DOHH2 (cell line): ENCODE measurements at regions not wholly inside any gene's neighbourhood (a gene's known extent, or its start where the extent isn't known, plus 50 kb on each side); places are given as distances from the start of the nearest gene placed in this dataset.

ENCODE experiments used
- H3F3A ChIP-seq: fragments of 200-600 bp; sonication (generic), shearing (Covaris generic); 2 replicates; pipeline ENCODE4 v1.6.0; 2016; ENCODE audit warnings: antibody characterized with exemption, mild to moderate bottlenecking; ENCODE audit not compliant: control insufficient read depth, insufficient read depth
- H3K27ac ChIP-seq: fragments of 200-600 bp; sonication (generic); 2 replicates; pipeline ENCODE4 v1.5.1; 2014; ENCODE audit warnings: low read depth, mild to moderate bottlenecking, low read length, moderate library complexity
- H3K27me3 ChIP-seq: fragments of 200-600 bp; sonication (generic); 2 replicates; pipeline ENCODE4 v1.6.1; 2014; ENCODE audit warnings: mild to moderate bottlenecking, low read length, mixed read lengths; ENCODE audit not compliant: control insufficient read depth
- H3K36me3 ChIP-seq: fragments of 200-600 bp; sonication (generic); 2 replicates; pipeline ENCODE4 v1.6.1; 2014; ENCODE audit warnings: mild to moderate bottlenecking, low read length, moderate library complexity, mixed read lengths; ENCODE audit not compliant: control insufficient read depth
- H3K4me1 ChIP-seq: fragments of 200-600 bp; sonication (generic); 2 replicates; pipeline ENCODE4 v1.6.1; 2014; ENCODE audit warnings: mild to moderate bottlenecking, low read length, mixed read lengths; ENCODE audit not compliant: control insufficient read depth
- H3K4me2 ChIP-seq: fragments of 200-600 bp; sonication (generic); 2 replicates; pipeline ENCODE4 v1.6.0; 2014; ENCODE audit warnings: mild to moderate bottlenecking, low read length, moderate library complexity
- H3K4me3 ChIP-seq: fragments of 200-600 bp; sonication (generic); 2 replicates; pipeline ENCODE4 v1.5.1; 2014; ENCODE audit warnings: mild to moderate bottlenecking, low read length, mixed read lengths
- H3K79me2 ChIP-seq: fragments of 200-600 bp; sonication (generic); 2 replicates; pipeline ENCODE4 v1.6.1; 2014; ENCODE audit warnings: mild to moderate bottlenecking, low read length, mixed read lengths; ENCODE audit not compliant: control insufficient read depth
- H3K9me2 ChIP-seq: fragments of 200-600 bp; sonication (generic); replicated peaks from 2 replicates; pipeline ENCODE4 v1.6.1; 2014; ENCODE audit warnings: mild to moderate bottlenecking, low read length, mixed read lengths; ENCODE audit not compliant: control insufficient read depth
- H3K9me3 ChIP-seq: fragments of 200-600 bp; sonication (generic); 2 replicates; pipeline ENCODE4 v1.6.1; 2014; ENCODE audit warnings: antibody characterized with exemption, low read length, mixed read lengths; ENCODE audit not compliant: control insufficient read depth, insufficient read depth
- H4K20me1 ChIP-seq: fragments of 200-600 bp; sonication (generic); 2 replicates; pipeline ENCODE4 v1.6.0; 2014; ENCODE audit warnings: low read depth, mild to moderate bottlenecking, antibody characterized with exemption, low read length, moderate library complexity; ENCODE audit not compliant: control insufficient read depth, insufficient read depth
- CTCF ChIP-seq: fragments of 200-600 bp; sonication (generic); IDR thresholded peaks from one replicate; pipeline ENCODE4 v1.5.1; 2014; ENCODE audit warnings: antibody characterized with exemption, mild to moderate bottlenecking, low read depth, low read length; ENCODE audit not compliant: poor library complexity, severe bottlenecking
- EZH2phosphoT487 ChIP-seq: fragments of 200-600 bp; sonication (generic); IDR thresholded peaks from 2 replicates; pipeline ENCODE4 v1.6.1; 2017; ENCODE audit warnings: borderline replicate concordance, mild to moderate bottlenecking, antibody characterized with exemption, low read length, moderate library complexity, mixed read lengths

- no peaks in the 10 kb centered on the region for H3K79me2 ChIP-seq
- H3K9me2 ChIP-seq = no peaks in the 10 kb centered on the region
- H3K27ac ChIP-seq = no peak overlapping the region
- H3K4me1 ChIP-seq = no peaks in the 10 kb centered on the region
- H3K27me3 ChIP-seq = no peaks in the 10 kb centered on the region
- no peaks in the 10 kb centered on the region for H3K36me3 ChIP-seq
- H3K4me2 ChIP-seq = no peak overlapping the region
- H3K9me3 ChIP-seq = no peaks in the 10 kb centered on the region
- no peaks in the 10 kb centered on the region for H4K20me1 ChIP-seq
- TF ChIP-seq CTCF (no peak), EZH2phosphoT487 (no peak)
- H3F3A ChIP-seq = no peaks in the 10 kb centered on the region
- H3K4me3 ChIP-seq = no peak overlapping the region
These were observed 1044.5 kb upstream of the POU3F3 start for GRCh38 chr2:103809415-103809814.

GRCh38 chr2:103809941-103810441, 1043.9 kb upstream of the POU3F3 start:
- TF ChIP-seq EZH2phosphoT487 (no peak), CTCF (no peak)
- H3K9me2 ChIP-seq = no peaks in the 10 kb centered on the region
- H3F3A ChIP-seq = no peaks in the 10 kb centered on the region
- H3K4me3 ChIP-seq = no peak overlapping the region
- H3K27me3 ChIP-seq = no peaks in the 10 kb centered on the region
- H4K20me1 ChIP-seq = no peaks in the 10 kb centered on the region
- H3K4me1 ChIP-seq = no peaks in the 10 kb centered on the region
- no peaks in the 10 kb centered on the region for H3K9me3 ChIP-seq
- no peaks in the 10 kb centered on the region for H3K36me3 ChIP-seq
- no peaks in the 10 kb centered on the region for H3K79me2 ChIP-seq
- H3K27ac ChIP-seq = no peak overlapping the region
- H3K4me2 ChIP-seq = no peak overlapping the region

GRCh38 chr2:103810875-103811274, 1043.0 kb upstream of the POU3F3 start:
- H3K4me3 ChIP-seq = no peak overlapping the region
- H3K4me2 ChIP-seq = no peak overlapping the region
- H3K36me3 ChIP-seq = no peaks in the 10 kb centered on the region
- no peak for TF ChIP-seq EZH2phosphoT487
- TF ChIP-seq CTCF = no peak
- H4K20me1 ChIP-seq = no peaks in the 10 kb centered on the region
- no peaks in the 10 kb centered on the region for H3K9me2 ChIP-seq
- no peak overlapping the region for H3K27ac ChIP-seq
- no peaks in the 10 kb centered on the region for H3K9me3 ChIP-seq
- no peaks in the 10 kb centered on the region for H3K27me3 ChIP-seq
- H3K4me1 ChIP-seq = no peaks in the 10 kb centered on the region
- no peaks in the 10 kb centered on the region for H3F3A ChIP-seq
- H3K79me2 ChIP-seq = no peaks in the 10 kb centered on the region

GRCh38 chr2:103814016-103814415, 1039.9 kb upstream of the POU3F3 start:
- TF ChIP-seq CTCF (no peak), EZH2phosphoT487 (no peak)
- H3K4me2 ChIP-seq = no peak overlapping the region
- no peaks in the 10 kb centered on the region for H3K36me3 ChIP-seq
- H3K9me2 ChIP-seq = no peaks in the 10 kb centered on the region
- H3F3A ChIP-seq = no peaks in the 10 kb centered on the region
- H3K9me3 ChIP-seq = no peaks in the 10 kb centered on the region
- no peaks in the 10 kb centered on the region for H3K79me2 ChIP-seq
- no peaks in the 10 kb centered on the region for H3K4me1 ChIP-seq
- H3K27ac ChIP-seq = no peak overlapping the region
- H4K20me1 ChIP-seq = no peaks in the 10 kb centered on the region
- H3K4me3 ChIP-seq = no peak overlapping the region
- H3K27me3 ChIP-seq = no peaks in the 10 kb centered on the region
